NCI-H1417 treated with DMSO at 0.1 percent for 48 hours (cell line): ENCODE measurements at regions not wholly inside any gene's neighbourhood (a gene's known extent, or its start where the extent isn't known, plus 50 kb on each side); places are given as distances from the start of the nearest gene placed in this dataset.

Experiments
- DNase-seq: peaks from one replicate; lab custom pipeline; 2025; lab: John Stamatoyannopoulos, UW

- DNase-seq, result no peak
Measured at GRCh38 chr13:37158481-37158880, 53.0 kb upstream of the CSNK1A1L start.

GRCh38 chr13:37155613-37156097 is 50.2 kb upstream of the CSNK1A1L start:
- peak; percentile 46 for DNase-seq
